Loucy (cell line): ENCODE measurements at regions not wholly inside any gene's neighbourhood (a gene's known extent, or its start where the extent isn't known, plus 50 kb on each side); places are given as distances from the start of the nearest gene placed in this dataset.

Experiments used
- H2AFZ ChIP-seq: fragments of 200-600 bp; sonication (generic); 2 replicates; pipeline ENCODE4 v1.6.0; 2016; ENCODE audit warnings: antibody characterized with exemption, mild to moderate bottlenecking, low read length, moderate library complexity
- H3F3A ChIP-seq: fragments of 200-600 bp; 2 replicates; pipeline ENCODE4 v1.6.0; 2016; ENCODE audit warnings: antibody characterized with exemption, low read depth, mild to moderate bottlenecking
- H3K27me3 ChIP-seq: fragments of 200-600 bp; sonication (generic); 2 replicates; pipeline ENCODE4 v1.6.1; 2014; ENCODE audit warnings: low read length, mild to moderate bottlenecking; ENCODE audit not compliant: insufficient read depth, poor library complexity, severe bottlenecking
- H3K36me3 ChIP-seq: fragments of 200-600 bp; sonication (generic); 2 replicates; pipeline ENCODE4 v1.6.1; 2016; ENCODE audit warnings: low read length; ENCODE audit not compliant: insufficient read depth
- H3K4me1 ChIP-seq: fragments of 200-600 bp; sonication (generic); 2 replicates; pipeline ENCODE4 v1.5.1; 2014; ENCODE audit warnings: low read length, mild to moderate bottlenecking; ENCODE audit not compliant: insufficient read depth, poor library complexity, severe bottlenecking
- H3K4me2 ChIP-seq: fragments of 200-600 bp; sonication (generic); 2 replicates; pipeline ENCODE4 v1.6.0; 2014; ENCODE audit warnings: antibody characterized with exemption, low read length, low read depth, mild to moderate bottlenecking; ENCODE audit not compliant: poor library complexity, severe bottlenecking
- H3K4me3 ChIP-seq: fragments of 200-600 bp; sonication (generic); 2 replicates; pipeline ENCODE4 v1.5.1; 2014; ENCODE audit warnings: low read length, mild to moderate bottlenecking, mixed read lengths; ENCODE audit not compliant: poor library complexity, severe bottlenecking
- H3K79me2 ChIP-seq: fragments of 200-600 bp; sonication (generic); 2 replicates; pipeline ENCODE4 v1.6.1; 2014; ENCODE audit warnings: low read length; ENCODE audit not compliant: insufficient read depth
- H3K9ac ChIP-seq: fragments of 200-600 bp; sonication (generic); 2 replicates; pipeline ENCODE4 v1.6.0; 2014; ENCODE audit warnings: mild to moderate bottlenecking, low read depth, low read length, moderate library complexity; ENCODE audit not compliant: poor library complexity, severe bottlenecking
- H3K9me2 ChIP-seq: fragments of 200-600 bp; sonication (generic); replicated peaks from 2 replicates; pipeline ENCODE4 v1.6.1; 2016; ENCODE audit warnings: low read depth, low read length, mixed read lengths
- H3K9me3 ChIP-seq: fragments of 200-600 bp; sonication (generic); 2 replicates; pipeline ENCODE4 v1.6.1; 2014; ENCODE audit warnings: mild to moderate bottlenecking, antibody characterized with exemption, low read length, low read depth; ENCODE audit not compliant: insufficient read depth
- H4K20me1 ChIP-seq: fragments of 200-600 bp; sonication (generic); 2 replicates; pipeline ENCODE4 v1.6.0; 2014; ENCODE audit warnings: antibody characterized with exemption, low read length, mild to moderate bottlenecking; ENCODE audit not compliant: insufficient read depth, poor library complexity, severe bottlenecking
- EZH2phosphoT487 ChIP-seq: fragments of 200-600 bp; IDR thresholded peaks from 2 replicates; pipeline ENCODE4 v1.6.1; 2018; ENCODE audit warnings: antibody characterized with exemption, mild to moderate bottlenecking, moderate library complexity, borderline replicate concordance
- TF ChIP-seq, protein P1 (sequence below): fragments of 200-600 bp; sonication (generic); conservative IDR thresholded peaks from 2 replicates; pipeline ENCODE4 v1.5.1; 2014; ENCODE audit warnings: mild to moderate bottlenecking, antibody characterized with exemption, low read length

DNA sequence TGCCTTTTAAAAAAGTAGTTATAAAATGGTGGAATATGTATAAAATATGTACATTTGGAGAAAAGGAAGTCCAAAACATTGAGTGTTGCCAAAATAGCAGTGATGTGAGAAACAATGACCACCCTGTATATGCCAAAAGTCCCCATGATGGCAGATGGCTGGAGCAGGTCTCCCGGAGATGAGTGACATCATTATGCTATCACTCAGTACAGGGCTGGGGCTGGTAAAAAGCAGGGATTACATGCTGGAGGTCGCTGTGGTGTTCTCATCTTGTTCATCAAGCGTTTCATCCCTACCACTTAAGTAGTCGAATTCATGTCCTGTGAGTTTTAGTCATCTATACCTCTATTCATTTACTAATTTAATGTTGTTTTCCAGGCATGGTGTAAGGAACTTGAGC lies 315.3 kb upstream of the SLC35B3 start:
- Histone ChIP-seq H3K27me3 (no peaks in the 10 kb centered on the region), H3K4me2 (no peak overlapping the region), H3K4me3 (no peak overlapping the region), H3K9me2 (no peaks in the 10 kb centered on the region), H3K9me3 (no peaks in the 10 kb centered on the region), H3K9ac (no peak overlapping the region), H3K79me2 (no peaks in the 10 kb centered on the region), H3K4me1 (no peaks in the 10 kb centered on the region), H3K36me3 (no peaks in the 10 kb centered on the region), H2AFZ (no peak overlapping the region), H3F3A (no peaks in the 10 kb centered on the region), H4K20me1 (no peaks in the 10 kb centered on the region)
- TF ChIP-seq, protein P1, sequence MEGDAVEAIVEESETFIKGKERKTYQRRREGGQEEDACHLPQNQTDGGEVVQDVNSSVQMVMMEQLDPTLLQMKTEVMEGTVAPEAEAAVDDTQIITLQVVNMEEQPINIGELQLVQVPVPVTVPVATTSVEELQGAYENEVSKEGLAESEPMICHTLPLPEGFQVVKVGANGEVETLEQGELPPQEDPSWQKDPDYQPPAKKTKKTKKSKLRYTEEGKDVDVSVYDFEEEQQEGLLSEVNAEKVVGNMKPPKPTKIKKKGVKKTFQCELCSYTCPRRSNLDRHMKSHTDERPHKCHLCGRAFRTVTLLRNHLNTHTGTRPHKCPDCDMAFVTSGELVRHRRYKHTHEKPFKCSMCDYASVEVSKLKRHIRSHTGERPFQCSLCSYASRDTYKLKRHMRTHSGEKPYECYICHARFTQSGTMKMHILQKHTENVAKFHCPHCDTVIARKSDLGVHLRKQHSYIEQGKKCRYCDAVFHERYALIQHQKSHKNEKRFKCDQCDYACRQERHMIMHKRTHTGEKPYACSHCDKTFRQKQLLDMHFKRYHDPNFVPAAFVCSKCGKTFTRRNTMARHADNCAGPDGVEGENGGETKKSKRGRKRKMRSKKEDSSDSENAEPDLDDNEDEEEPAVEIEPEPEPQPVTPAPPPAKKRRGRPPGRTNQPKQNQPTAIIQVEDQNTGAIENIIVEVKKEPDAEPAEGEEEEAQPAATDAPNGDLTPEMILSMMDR, result no peak
- TF ChIP-seq EZH2phosphoT487, result no peak

DNA sequence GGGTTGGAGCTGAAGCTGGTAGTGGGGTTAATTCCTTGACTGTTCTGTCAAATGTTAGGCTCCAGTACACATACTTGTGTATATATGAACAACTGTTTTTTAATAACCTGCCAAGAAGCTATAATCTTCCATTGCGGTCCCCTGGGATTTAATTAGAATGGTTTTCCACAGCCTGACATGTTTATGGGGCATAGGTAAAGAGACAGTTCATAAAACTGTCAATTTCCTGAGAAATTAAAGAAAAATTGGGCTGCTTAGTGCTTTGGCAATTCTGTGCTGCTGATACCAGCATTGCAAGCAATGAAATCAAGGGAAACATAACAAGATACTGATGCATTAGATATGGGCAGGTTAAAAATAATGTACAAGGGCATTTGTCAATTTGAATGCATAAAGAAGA lies 314.1 kb upstream of the SLC35B3 start:
- H3K9me3 ChIP-seq, result no peaks in the 10 kb centered on the region
- no peaks in the 10 kb centered on the region for H4K20me1 ChIP-seq
- no peaks in the 10 kb centered on the region for H3F3A ChIP-seq
- TF ChIP-seq, protein P1, result no peak
- no peak for TF ChIP-seq EZH2phosphoT487
- H3K4me1 ChIP-seq, result no peaks in the 10 kb centered on the region
- H3K36me3 ChIP-seq, result no peaks in the 10 kb centered on the region
- no peaks in the 10 kb centered on the region for H3K9me2 ChIP-seq
- no peak overlapping the region for H3K4me3 ChIP-seq
- no peak overlapping the region for H3K4me2 ChIP-seq
- no peak overlapping the region for H3K9ac ChIP-seq
- H3K27me3 ChIP-seq, result no peaks in the 10 kb centered on the region
- no peaks in the 10 kb centered on the region for H3K79me2 ChIP-seq
- H2AFZ ChIP-seq, result no peak overlapping the region

DNA sequence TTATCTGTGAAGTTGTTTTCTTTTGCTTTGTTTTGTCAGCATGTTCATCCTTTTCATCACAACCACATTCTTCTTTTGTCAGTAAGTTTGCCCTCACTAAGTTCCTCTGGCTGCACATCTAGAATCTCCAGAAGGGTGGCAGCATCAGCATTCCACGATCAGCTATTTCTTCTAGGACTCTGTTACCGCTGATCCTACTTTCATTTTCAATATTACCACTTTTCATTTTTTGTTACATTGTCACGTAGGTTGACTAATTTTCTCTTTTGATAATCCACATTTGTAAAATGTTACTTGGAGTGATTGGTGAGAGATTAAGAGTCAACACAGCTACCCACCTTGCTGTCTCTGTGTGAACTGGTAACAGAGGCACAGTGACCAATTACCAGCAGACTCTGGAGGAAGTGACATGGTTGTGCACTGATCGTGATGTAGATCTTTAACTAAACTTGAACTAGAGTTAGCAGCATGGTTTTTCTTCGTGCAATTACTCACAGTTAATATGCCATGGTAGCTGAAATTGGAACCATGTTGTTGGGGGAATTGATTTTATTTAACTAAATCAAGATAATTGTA lies 307.9 kb upstream of the SLC35B3 start:
- no peaks in the 10 kb centered on the region for H3K4me1 ChIP-seq
- peak overlapping the region; percentile 39 for H3K4me2 ChIP-seq
- H3F3A ChIP-seq, result no peaks in the 10 kb centered on the region
- no peak overlapping the region for H3K9ac ChIP-seq
- H3K4me3 ChIP-seq, result peak overlapping the region; percentile 55
- no peaks in the 10 kb centered on the region for H3K9me2 ChIP-seq
- peak overlapping the region; percentile 40; the same call in 1 of the 2 replicates for H2AFZ ChIP-seq
- no peak for TF ChIP-seq EZH2phosphoT487
- TF ChIP-seq, protein P1, result no peak
- H3K9me3 ChIP-seq, result no peaks in the 10 kb centered on the region
- no peaks in the 10 kb centered on the region for H4K20me1 ChIP-seq
- H3K79me2 ChIP-seq, result no peaks in the 10 kb centered on the region
- H3K27me3 ChIP-seq, result no peaks in the 10 kb centered on the region
- H3K36me3 ChIP-seq, result no peaks in the 10 kb centered on the region
